Skeletal muscle satellite cell (primary cell): ENCODE measurements at regions not wholly inside any gene's neighbourhood (a gene's known extent, or its start where the extent isn't known, plus 50 kb on each side); places are given as distances from the start of the nearest gene placed in this dataset.

ENCODE experiments used
- H3K27me3 ChIP-seq: 2 replicates; pipeline ENCODE4 v1.7.0; 2013; ENCODE audit warnings: low read length; ENCODE audit not compliant: control insufficient read depth, insufficient read depth
- H3K36me3 ChIP-seq: 2 replicates; pipeline ENCODE4 v1.7.0; 2013; ENCODE audit warnings: mild to moderate bottlenecking, control low read depth, low read length; ENCODE audit not compliant: insufficient read depth
- H3K4me1 ChIP-seq: 2 replicates; pipeline ENCODE4 v1.7.0; 2013; ENCODE audit warnings: low read length; ENCODE audit not compliant: control insufficient read depth, insufficient read depth
- H3K4me2 ChIP-seq: 2 replicates; pipeline ENCODE4 v1.7.0; 2013; ENCODE audit warnings: mild to moderate bottlenecking, low read length
- H3K4me3 ChIP-seq: 2 replicates; pipeline ENCODE4 v1.7.0; 2013; ENCODE audit warnings: low read length
- H3K9ac ChIP-seq: 2 replicates; pipeline ENCODE4 v1.7.0; 2013; ENCODE audit warnings: mild to moderate bottlenecking, low read depth, low read length, moderate library complexity
- H3K9me3 ChIP-seq: replicated peaks from 2 replicates; pipeline ENCODE4 v1.7.0; 2013; ENCODE audit warnings: mild to moderate bottlenecking, control low read depth, low read length

DNA sequence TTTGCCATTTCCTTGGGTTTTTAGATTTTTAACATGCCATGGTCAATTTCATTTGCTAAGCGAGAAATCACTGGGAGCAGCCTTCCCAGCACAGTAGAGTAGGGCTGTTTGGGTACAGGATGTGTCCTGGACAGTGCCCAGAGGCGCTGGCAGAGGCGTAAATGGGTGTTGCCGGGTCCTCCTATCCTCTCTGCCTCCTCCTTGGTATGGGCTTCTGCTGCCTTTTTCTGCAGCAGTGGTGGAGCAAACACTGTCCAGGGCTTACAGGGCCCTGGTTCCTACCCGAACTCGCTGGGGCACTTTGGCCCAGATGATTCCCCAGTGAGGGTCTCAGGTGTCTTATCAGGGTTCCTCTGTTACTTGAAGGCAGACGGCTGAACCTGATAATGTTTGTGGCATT, 298.3 kb downstream of the RPS24 start:
- peak overlapping the region; percentile 13 for H3K4me3 ChIP-seq
- H3K4me1 ChIP-seq, result peaks cover 37% of the 10 kb centered on the region
- H3K36me3 ChIP-seq, result no peaks in the 10 kb centered on the region
- H3K27me3 ChIP-seq, result no peaks in the 10 kb centered on the region
- peak overlapping the region; percentile 41 for H3K4me2 ChIP-seq
- H3K9ac ChIP-seq, result peak overlapping the region; percentile 46
- H3K9me3 ChIP-seq, result no peaks in the 10 kb centered on the region

DNA sequence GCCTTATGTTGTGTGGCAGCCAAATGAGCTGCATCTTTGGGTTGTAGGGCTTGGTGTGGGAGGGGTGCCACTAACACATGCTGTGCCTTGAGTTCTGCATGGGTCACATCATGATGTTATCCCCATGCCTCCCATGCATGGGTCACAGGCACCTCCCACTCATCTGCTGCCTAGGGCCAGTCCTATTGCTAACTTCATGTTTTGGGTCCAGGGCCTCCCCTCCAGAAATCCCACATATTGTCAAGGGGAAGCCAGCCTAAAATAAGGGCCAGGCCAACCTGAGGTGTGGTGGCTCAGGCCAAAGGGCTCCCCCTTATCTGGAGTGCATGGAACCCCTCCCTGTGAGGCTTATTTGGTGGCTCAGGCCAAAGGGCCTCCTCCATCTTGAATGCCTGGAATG, 299.0 kb downstream of the RPS24 start:
- Histone ChIP-seq H3K4me1 (peaks cover 40% of the 10 kb centered on the region), H3K36me3 (no peaks in the 10 kb centered on the region), H3K27me3 (no peaks in the 10 kb centered on the region), H3K9me3 (no peaks in the 10 kb centered on the region), H3K4me3 (no peak overlapping the region), H3K9ac (no peak overlapping the region), H3K4me2 (no peak overlapping the region)

DNA sequence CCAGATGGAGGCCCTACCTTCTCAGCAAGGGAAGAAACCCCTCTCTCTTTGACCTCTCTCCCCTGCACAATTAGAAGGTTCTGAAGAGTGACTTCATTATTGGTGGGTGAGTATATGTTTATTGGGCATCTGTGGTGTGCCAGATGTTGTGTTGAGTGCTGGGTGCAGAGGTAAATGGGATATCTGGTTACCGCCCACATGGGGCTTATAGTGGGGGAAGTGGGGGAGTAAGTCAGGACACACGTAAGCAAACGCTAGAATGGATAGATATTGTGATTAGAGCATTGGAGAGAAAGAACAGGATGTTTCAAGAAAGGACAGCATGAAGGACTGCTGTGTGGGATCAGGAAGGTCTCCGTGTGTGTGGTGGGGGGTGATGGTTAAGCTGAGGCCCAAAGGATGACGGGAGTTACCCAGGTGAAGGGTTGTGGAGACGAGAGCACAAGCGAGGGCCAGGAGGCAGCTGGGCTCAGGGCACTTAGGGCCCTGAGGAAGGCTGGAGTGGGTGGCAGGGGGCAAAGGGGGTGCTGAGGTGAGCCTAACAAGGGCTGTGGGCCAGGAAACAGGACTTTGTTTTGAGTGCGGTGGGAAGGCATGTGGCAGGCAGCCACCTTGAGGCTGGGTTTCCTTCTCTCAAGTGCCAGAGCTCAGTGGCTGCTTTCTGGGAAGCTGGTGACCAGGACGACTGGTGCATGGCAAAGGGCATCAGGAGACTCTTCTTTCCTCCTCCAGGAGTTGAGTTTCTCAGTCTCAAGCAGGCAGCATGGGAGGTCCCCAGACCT, 299.9 kb downstream of the RPS24 start:
- no peaks in the 10 kb centered on the region for H3K36me3 ChIP-seq
- no peak overlapping the region for H3K4me3 ChIP-seq
- H3K9ac ChIP-seq, result no peak overlapping the region
- H3K4me2 ChIP-seq, result no peak overlapping the region
- no peaks in the 10 kb centered on the region for H3K9me3 ChIP-seq
- peaks cover 2% of the 10 kb centered on the region for H3K27me3 ChIP-seq
- H3K4me1 ChIP-seq, result peaks cover 40% of the 10 kb centered on the region

DNA sequence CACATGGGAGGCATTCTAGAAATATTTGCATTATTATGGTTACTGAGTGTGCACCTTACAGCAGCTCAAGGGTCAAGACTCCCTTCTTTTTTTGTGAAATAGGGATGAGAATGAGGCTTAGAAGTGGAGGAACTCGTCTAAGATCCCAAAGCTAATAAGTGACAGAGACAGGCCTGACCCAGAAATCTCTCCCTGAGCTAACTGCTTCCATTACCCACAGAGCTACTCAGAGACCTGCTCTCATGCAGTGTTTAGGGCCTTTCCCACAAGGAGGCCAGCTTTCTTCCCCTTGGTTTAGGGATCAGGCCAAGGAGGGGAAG, 301.7 kb downstream of the RPS24 start:
- Histone ChIP-seq H3K9ac (no peak overlapping the region), H3K4me1 (peaks cover 40% of the 10 kb centered on the region)

DNA sequence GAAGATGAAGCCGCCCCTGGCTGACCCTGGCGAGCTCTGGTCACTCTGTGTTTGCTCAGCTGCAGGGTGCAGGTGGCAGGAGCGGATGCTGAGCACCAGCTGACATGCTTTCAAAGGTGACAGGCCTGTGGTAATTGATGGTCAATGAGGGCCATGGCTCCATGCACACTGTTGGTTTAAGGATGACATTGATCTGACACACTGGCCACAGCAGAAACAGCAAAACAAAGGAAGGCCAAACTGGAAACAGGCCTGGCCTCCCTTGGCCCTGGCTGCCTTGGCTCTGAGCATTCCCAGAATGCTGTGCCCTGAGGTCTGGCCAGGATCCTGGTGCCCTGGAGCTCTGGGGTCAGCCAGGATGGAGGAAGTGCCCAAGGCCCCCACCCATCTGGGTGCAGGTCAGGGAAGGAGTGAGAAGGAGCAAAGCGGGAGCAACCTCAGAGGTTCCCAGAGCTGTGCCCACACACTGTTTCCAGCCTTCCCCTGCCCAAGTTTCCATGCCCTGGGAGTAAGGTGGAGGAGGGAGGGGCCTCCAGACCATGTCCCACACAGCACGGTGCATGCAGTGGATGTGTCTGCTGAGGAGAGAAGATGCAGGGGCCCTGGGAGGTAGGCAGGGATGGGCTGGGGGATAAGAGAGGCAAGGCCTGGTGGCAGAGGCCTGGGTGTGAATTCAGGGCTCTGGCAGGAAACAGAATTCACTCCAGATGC, 302.2 kb downstream of the RPS24 start:
- H3K27me3 ChIP-seq, result peaks cover 9% of the 10 kb centered on the region
- peak overlapping the region; percentile 57 for H3K9ac ChIP-seq
- no peaks in the 10 kb centered on the region for H3K9me3 ChIP-seq
- peaks cover 40% of the 10 kb centered on the region for H3K4me1 ChIP-seq
- H3K36me3 ChIP-seq, result no peaks in the 10 kb centered on the region
- peak overlapping the region; percentile 30 for H3K4me2 ChIP-seq
- no peak overlapping the region for H3K4me3 ChIP-seq

More for the DNA sequence above, 301.7 kb downstream of the RPS24 start:
- Histone ChIP-seq H3K27me3 (peaks cover 9% of the 10 kb centered on the region), H3K4me3 (no peak overlapping the region), H3K9me3 (no peaks in the 10 kb centered on the region), H3K36me3 (no peaks in the 10 kb centered on the region), H3K4me2 (no peak overlapping the region)

DNA sequence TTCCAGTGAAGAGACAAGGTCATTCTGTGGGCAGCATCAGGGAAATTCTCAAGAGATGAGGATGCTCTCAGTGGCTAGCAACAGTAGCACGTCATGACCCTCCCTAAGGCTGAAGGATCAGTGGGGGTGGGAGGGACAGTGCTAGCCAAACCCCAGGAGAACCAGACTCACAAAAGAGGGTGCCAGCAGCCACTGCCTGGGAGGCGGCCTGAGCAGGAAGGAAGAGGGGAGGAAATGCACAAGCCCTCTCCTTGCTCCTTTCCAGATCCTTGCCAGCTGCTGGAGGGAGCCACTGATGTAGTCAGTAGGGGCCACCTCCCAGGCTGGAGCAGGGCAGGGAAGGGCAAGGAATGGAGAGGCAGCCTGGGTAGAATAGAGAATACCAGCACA, 302.7 kb downstream of the RPS24 start:
- H3K4me2 ChIP-seq, result peak overlapping the region; percentile 30
- H3K36me3 ChIP-seq, result no peaks in the 10 kb centered on the region
- peaks cover 9% of the 10 kb centered on the region for H3K27me3 ChIP-seq
- H3K4me3 ChIP-seq, result no peak overlapping the region
- H3K9me3 ChIP-seq, result no peaks in the 10 kb centered on the region
- no peak overlapping the region for H3K9ac ChIP-seq
- peaks cover 36% of the 10 kb centered on the region for H3K4me1 ChIP-seq

DNA sequence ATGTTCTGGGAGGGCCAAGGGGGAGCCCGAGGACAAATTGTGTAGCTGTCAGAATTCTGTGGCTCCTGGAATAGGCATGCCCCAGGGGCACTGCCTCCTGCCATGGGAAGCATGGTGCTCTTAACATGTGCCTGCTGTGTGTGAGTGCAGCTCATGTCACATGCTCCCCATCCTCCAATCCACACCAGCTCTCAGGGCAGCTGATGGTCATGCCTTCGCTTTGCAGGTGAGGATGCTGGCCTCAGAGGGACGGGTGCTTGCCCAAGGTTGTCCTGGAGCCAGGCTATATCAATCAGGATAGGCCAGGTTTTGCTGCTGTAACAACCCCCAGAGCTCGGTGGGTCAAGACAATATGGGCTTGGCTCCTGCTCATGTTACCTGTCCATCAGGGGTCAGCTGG, 303.4 kb downstream of the RPS24 start:
- no peak overlapping the region for H3K4me2 ChIP-seq
- H3K9me3 ChIP-seq, result no peaks in the 10 kb centered on the region
- no peak overlapping the region for H3K9ac ChIP-seq
- H3K36me3 ChIP-seq, result no peaks in the 10 kb centered on the region
- no peak overlapping the region for H3K4me3 ChIP-seq
- peaks cover 9% of the 10 kb centered on the region for H3K27me3 ChIP-seq
- peaks cover 30% of the 10 kb centered on the region for H3K4me1 ChIP-seq

DNA sequence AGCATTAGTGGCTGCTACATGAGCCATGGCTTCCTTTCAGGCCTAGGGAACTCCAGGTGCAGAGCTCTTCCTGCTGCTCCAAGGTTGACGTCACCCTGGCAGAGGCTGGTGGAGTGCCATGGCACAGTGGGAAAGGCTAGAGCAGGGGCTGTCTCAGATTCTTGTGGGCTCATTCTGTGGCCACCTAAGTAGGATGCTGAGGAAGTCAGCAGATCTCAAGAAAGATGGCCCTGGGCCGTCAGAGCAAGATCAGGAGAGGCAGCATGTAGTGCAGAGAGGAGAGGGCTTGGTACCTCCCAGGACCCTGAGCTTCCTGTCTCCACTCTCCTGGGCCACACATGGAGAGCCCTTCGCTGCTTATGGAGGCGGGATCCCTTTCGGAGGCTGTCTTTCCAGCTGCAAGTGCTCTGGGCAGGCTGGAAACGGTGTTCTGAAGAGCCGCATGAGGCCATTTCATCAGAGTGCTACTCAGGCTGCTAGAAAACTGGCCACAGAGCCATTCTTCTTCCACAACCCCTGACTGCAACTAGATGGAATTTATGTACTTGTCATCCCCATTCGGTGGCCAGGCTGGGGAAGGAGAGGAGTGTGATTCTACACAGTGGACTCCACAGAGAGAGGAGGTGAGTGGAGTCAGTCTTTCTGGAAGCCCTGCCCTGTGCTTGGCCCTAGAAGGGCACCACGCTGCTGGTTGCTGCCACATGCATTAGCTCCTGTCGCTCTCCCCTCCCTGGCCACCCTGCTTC, 304.2 kb downstream of the RPS24 start:
- Histone ChIP-seq H3K27me3 (peaks cover 12% of the 10 kb centered on the region), H3K9me3 (no peaks in the 10 kb centered on the region), H3K4me2 (no peak overlapping the region), H3K9ac (no peak overlapping the region), H3K4me1 (peaks cover 23% of the 10 kb centered on the region), H3K4me3 (no peak overlapping the region), H3K36me3 (no peaks in the 10 kb centered on the region)

DNA sequence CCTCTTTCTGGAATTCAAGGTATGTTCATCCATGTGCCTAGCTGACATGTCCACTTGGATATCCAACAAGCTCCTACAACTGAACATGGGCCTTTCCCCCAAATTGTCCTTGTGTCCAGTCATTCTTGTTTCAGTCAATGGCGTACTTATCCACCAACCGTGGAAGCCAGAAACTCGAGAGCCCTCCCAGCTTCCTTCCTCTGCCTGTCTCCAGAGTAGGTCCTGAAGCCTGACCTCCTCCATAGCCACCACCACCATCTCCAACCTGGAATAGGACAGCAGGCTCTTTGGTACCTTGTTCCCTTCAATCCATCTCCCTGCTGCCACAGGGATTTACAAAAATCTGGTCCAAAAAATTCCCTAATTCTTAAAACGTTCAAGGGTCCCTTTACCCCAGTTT, 305.1 kb downstream of the RPS24 start:
- H3K4me1 ChIP-seq, result peaks cover 23% of the 10 kb centered on the region
- no peak overlapping the region for H3K9ac ChIP-seq
- no peak overlapping the region for H3K4me2 ChIP-seq
- no peak overlapping the region for H3K4me3 ChIP-seq
- no peaks in the 10 kb centered on the region for H3K9me3 ChIP-seq
- H3K27me3 ChIP-seq, result peaks cover 14% of the 10 kb centered on the region
- H3K36me3 ChIP-seq, result no peaks in the 10 kb centered on the region

DNA sequence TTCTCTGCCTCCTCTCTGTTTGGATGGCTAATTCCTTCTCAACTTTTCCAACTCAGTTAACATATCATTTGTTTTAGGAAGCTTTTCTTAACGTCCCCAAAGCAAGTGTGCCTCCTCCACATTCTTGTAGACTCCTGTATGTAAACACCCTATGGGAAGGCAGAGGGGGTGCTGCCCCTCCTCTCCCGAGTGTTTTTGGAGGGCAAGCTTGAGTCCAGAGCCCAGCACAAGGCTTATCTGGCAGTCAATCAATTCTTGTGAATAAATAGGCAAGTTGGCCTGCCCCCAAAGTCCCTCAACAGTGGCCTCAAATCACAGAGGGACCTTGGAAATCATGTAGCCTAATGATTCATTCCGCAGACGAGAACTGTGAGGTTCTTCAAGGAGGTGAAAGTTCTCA, 305.6 kb downstream of the RPS24 start:
- Histone ChIP-seq H3K9me3 (no peaks in the 10 kb centered on the region), H3K4me3 (no peak overlapping the region), H3K9ac (no peak overlapping the region), H3K27me3 (peaks cover 14% of the 10 kb centered on the region), H3K36me3 (no peaks in the 10 kb centered on the region), H3K4me2 (no peak overlapping the region), H3K4me1 (peaks cover 23% of the 10 kb centered on the region)

DNA sequence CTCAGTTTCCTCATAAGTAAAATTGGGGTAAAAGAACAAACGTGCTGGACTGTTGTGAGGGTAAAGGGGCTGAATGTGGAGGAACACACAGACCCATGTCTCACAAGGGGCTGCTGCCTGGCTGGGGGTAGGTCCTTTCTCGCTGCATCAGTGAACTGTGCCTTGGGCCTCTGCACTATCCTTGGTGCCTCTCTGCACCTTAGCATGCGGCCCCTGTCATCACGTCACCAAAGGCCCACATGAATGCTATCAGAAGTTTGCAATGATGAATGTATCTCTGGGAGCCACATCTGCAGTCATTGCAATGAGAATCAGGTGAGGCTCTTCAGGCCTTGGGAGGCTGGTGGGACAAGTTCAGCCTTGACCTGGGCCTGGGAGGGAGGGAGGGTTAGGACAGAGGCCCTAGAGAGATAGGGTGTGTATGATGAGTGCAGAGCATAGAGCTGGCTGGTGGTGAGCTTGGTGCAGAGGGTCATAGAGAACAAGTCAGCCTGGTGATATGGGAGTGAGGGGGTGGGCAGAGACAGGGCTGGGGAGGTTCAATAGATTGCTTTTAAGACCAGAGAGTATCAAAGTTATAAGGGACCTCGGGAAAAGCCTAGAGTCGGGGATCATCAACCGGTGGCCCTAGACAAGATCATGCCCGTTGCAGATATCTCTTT, 308.4 kb downstream of the RPS24 start:
- no peak overlapping the region for H3K4me2 ChIP-seq
- no peaks in the 10 kb centered on the region for H3K36me3 ChIP-seq
- peaks cover 1% of the 10 kb centered on the region for H3K4me1 ChIP-seq
- no peak overlapping the region for H3K9ac ChIP-seq
- H3K9me3 ChIP-seq, result no peaks in the 10 kb centered on the region
- peaks cover 18% of the 10 kb centered on the region for H3K27me3 ChIP-seq
- H3K4me3 ChIP-seq, result no peak overlapping the region
